MM.1S (cell line): ENCODE measurements at regions not wholly inside any gene's neighbourhood (a gene's known extent, or its start where the extent isn't known, plus 50 kb on each side); places are given as distances from the start of the nearest gene placed in this dataset.

ENCODE experiments used
- DNase-seq: peaks from one replicate; pipeline ENCODE4 v3.0.0-alpha.2; 2015
- H2AFZ ChIP-seq: fragments of 300-600 bp; sonication (generic); 2 replicates; pipeline ENCODE4 v1.6.0; 2016; ENCODE audit warnings: antibody characterized with exemption, low read length
- H3F3A ChIP-seq: fragments of 300-600 bp; sonication (generic); 2 replicates; pipeline ENCODE4 v1.6.1; 2016; ENCODE audit warnings: mild to moderate bottlenecking, antibody characterized with exemption, low read length, moderate library complexity, mixed read lengths; ENCODE audit not compliant: insufficient read depth
- H3K27ac ChIP-seq: fragments of 300-600 bp; sonication (generic); 2 replicates; pipeline ENCODE4 v1.5.1; 2016; ENCODE audit warnings: mild to moderate bottlenecking, low read length
- H3K27me3 ChIP-seq: fragments of 300-600 bp; sonication (generic); replicated peaks from 2 replicates; pipeline ENCODE4 v1.6.0; 2016; ENCODE audit warnings: low read length; ENCODE audit not compliant: insufficient read depth
- H3K36me3 ChIP-seq: fragments of 300-600 bp; sonication (generic); replicated peaks from 2 replicates; pipeline ENCODE4 v1.6.1; 2016; ENCODE audit warnings: mild to moderate bottlenecking, low read length, mixed read lengths; ENCODE audit not compliant: insufficient read depth
- H3K4me1 ChIP-seq: fragments of 300-600 bp; sonication (generic); 2 replicates; pipeline ENCODE4 v1.6.1; 2016; ENCODE audit warnings: low read length, mixed read lengths
- H3K4me2 ChIP-seq: fragments of 300-600 bp; sonication (generic); 2 replicates; pipeline ENCODE4 v1.6.0; 2016; ENCODE audit warnings: low read depth, low read length
- H3K4me3 ChIP-seq: fragments of 300-600 bp; sonication (generic); 2 replicates; pipeline ENCODE4 v1.5.1; 2016; ENCODE audit warnings: low read length, mixed read lengths
- H3K79me2 ChIP-seq: fragments of 300-600 bp; sonication (generic); 2 replicates; pipeline ENCODE4 v1.6.1; 2016; ENCODE audit warnings: mixed run types, low read length, mixed read lengths
- H3K9ac ChIP-seq: fragments of 300-600 bp; sonication (generic); 2 replicates; pipeline ENCODE4 v1.6.1; 2016; ENCODE audit warnings: low read length, mixed read lengths
- H3K9me2 ChIP-seq: fragments of 300-600 bp; sonication (generic); replicated peaks from 2 replicates; pipeline ENCODE4 v1.6.1; 2016; ENCODE audit warnings: mild to moderate bottlenecking, low read length, mixed read lengths; ENCODE audit not compliant: insufficient read depth
- H3K9me3 ChIP-seq: fragments of 300-600 bp; sonication (generic); replicated peaks from 2 replicates; pipeline ENCODE4 v1.6.1; 2016; ENCODE audit warnings: mild to moderate bottlenecking, low read length, mixed read lengths; ENCODE audit not compliant: insufficient read depth
- H4K20me1 ChIP-seq: fragments of 300-600 bp; sonication (generic); 2 replicates; pipeline ENCODE4 v1.6.1; 2016; ENCODE audit warnings: mild to moderate bottlenecking, low read length, moderate library complexity, mixed read lengths; ENCODE audit not compliant: insufficient read depth
- CTCF ChIP-seq: fragments of 300-600 bp; sonication (generic); IDR thresholded peaks from 2 replicates; pipeline ENCODE4 v1.5.1; 2016; ENCODE audit warnings: antibody characterized with exemption, low read length, mixed read lengths
- EZH2 ChIP-seq: fragments of 300-600 bp; sonication (generic); optimal IDR thresholded peaks from 2 replicates; pipeline ENCODE3; 2017; ENCODE audit warnings: low read depth, mild to moderate bottlenecking, antibody characterized with exemption, low read length, mixed read lengths
- EZH2phosphoT487 ChIP-seq: fragments of 300-600 bp; sonication (generic); IDR thresholded peaks from 2 replicates; pipeline ENCODE4 v1.6.1; 2018; ENCODE audit warnings: antibody characterized with exemption, low read length

- Histone ChIP-seq H3K4me1 (peaks cover 6% of the 10 kb centered on the region), H2AFZ (no peak overlapping the region), H3K79me2 (no peaks in the 10 kb centered on the region), H3K9ac (no peak overlapping the region), H3K9me2 (no peaks in the 10 kb centered on the region), H3K27ac (no peak overlapping the region), H4K20me1 (no peaks in the 10 kb centered on the region), H3K36me3 (no peaks in the 10 kb centered on the region), H3K4me3 (no peak overlapping the region), H3F3A (peaks cover 11% of the 10 kb centered on the region; the same call in 1 of the 2 replicates), H3K9me3 (no peaks in the 10 kb centered on the region), H3K27me3 (peaks cover 83% of the 10 kb centered on the region), H3K4me2 (no peak overlapping the region)
- no peak for TF ChIP-seq CTCF
- no peak for TF ChIP-seq EZH2phosphoT487
- TF ChIP-seq EZH2 = no peak
- no peak for DNase-seq
Observed at GRCh38 chr19:5249526-5249925, 91.1 kb downstream of the PTPRS start.

GRCh38 chr19:5247957-5248705, 92.5 kb downstream of the PTPRS start:
- DNase-seq = no peak
- Histone ChIP-seq H3K9me2 (no peaks in the 10 kb centered on the region), H3K79me2 (no peaks in the 10 kb centered on the region), H3K36me3 (no peaks in the 10 kb centered on the region), H3K27me3 (peaks cover 85% of the 10 kb centered on the region), H3K27ac (no peak overlapping the region), H3K9ac (no peak overlapping the region), H4K20me1 (no peaks in the 10 kb centered on the region), H3K4me2 (no peak overlapping the region), H3K4me3 (no peak overlapping the region), H3K9me3 (no peaks in the 10 kb centered on the region), H3K4me1 (peaks cover 6% of the 10 kb centered on the region), H3F3A (peaks cover 11% of the 10 kb centered on the region; the same call in 1 of the 2 replicates), H2AFZ (no peak overlapping the region)
- TF ChIP-seq CTCF (no peak), EZH2phosphoT487 (no peak), EZH2 (no peak)

- H4K20me1 ChIP-seq = no peaks in the 10 kb centered on the region
- H3K4me2 ChIP-seq = peak overlapping the region; percentile 28; the same call in 1 of the 2 replicates
- peak; percentile 66 for DNase-seq
- no peaks in the 10 kb centered on the region for H3K36me3 ChIP-seq
- peaks cover 11% of the 10 kb centered on the region; the same call in 1 of the 2 replicates for H3F3A ChIP-seq
- peaks cover 90% of the 10 kb centered on the region for H3K27me3 ChIP-seq
- H3K9me2 ChIP-seq = no peaks in the 10 kb centered on the region
- no peak overlapping the region; the same call in 1 of the 2 replicates for H3K4me3 ChIP-seq
- no peaks in the 10 kb centered on the region for H3K79me2 ChIP-seq
- no peak overlapping the region for H3K27ac ChIP-seq
- no peak for TF ChIP-seq CTCF
- TF ChIP-seq EZH2 = no peak
- no peak for TF ChIP-seq EZH2phosphoT487
- no peak overlapping the region for H3K9ac ChIP-seq
- H2AFZ ChIP-seq = no peak overlapping the region
- H3K9me3 ChIP-seq = no peaks in the 10 kb centered on the region
- peaks cover 6% of the 10 kb centered on the region for H3K4me1 ChIP-seq
Observed at GRCh38 chr19:5246554-5247155, 94.0 kb downstream of the PTPRS start.
